T-helper 17 cell (primary cell): ENCODE measurements at regions not wholly inside any gene's neighbourhood (a gene's known extent, or its start where the extent isn't known, plus 50 kb on each side); places are given as distances from the start of the nearest gene placed in this dataset.

ENCODE experiments used
- ATAC-seq: fragments of 150-1000 bp; cut with Tn5 transposase; 2 replicates; pipeline ENCODE4 v1.10.0; 2021; ENCODE audit warnings: mild to moderate bottlenecking, moderate library complexity
- DNase-seq, 3 donors: peaks; one replicate each; pipeline versions ENCODE4 v3.0.0 to v3.0.0-alpha.2; 2020 to 2021
- H3K9me3 ChIP-seq: one replicate; pipeline ENCODE4 v1.7.0; 2013; ENCODE audit warnings: low read length, mild to moderate bottlenecking; ENCODE audit not compliant: control insufficient read depth, poor library complexity, severe bottlenecking
- H3K27ac Mint-ChIP-seq: one replicate; pipeline ENCODE4 v1.8.0; 2022; ENCODE audit warnings: mild to moderate bottlenecking, moderate library complexity, mixed read lengths
- H3K27me3 Mint-ChIP-seq: one replicate; pipeline ENCODE4 v1.8.0; 2022; ENCODE audit warnings: mixed read lengths
- H3K36me3 Mint-ChIP-seq: one replicate; pipeline ENCODE4 v1.8.0; 2022; ENCODE audit warnings: low read depth, mixed read lengths
- H3K4me1 Mint-ChIP-seq: one replicate; pipeline ENCODE4 v1.8.0; 2022; ENCODE audit warnings: mild to moderate bottlenecking, mixed read lengths
- H3K4me3 Mint-ChIP-seq: one replicate; pipeline ENCODE4 v1.8.0; 2022; ENCODE audit warnings: mild to moderate bottlenecking, moderate library complexity, mixed read lengths

- Mint-ChIP-seq H3K27ac (no peak overlapping the region), H3K4me3 (no peak overlapping the region), H3K4me1 (no peaks in the 10 kb centered on the region), H3K27me3 (no peaks in the 10 kb centered on the region), H3K36me3 (no peaks in the 10 kb centered on the region)
- DNase-seq (no peak), ATAC-seq (no peak)
- H3K9me3 ChIP-seq = no peaks in the 10 kb centered on the region
Measured at GRCh38 chr7:86013662-86014061, 630.0 kb upstream of the GRM3 start.

GRCh38 chr7:86012971-86013370 lies 630.7 kb upstream of the GRM3 start:
- H3K9me3 ChIP-seq = no peaks in the 10 kb centered on the region
- Mint-ChIP-seq H3K4me1 (no peaks in the 10 kb centered on the region), H3K27me3 (no peaks in the 10 kb centered on the region), H3K27ac (no peak overlapping the region), H3K36me3 (no peaks in the 10 kb centered on the region), H3K4me3 (no peak overlapping the region)
- no peak for DNase-seq
- ATAC-seq = no peak

DNA sequence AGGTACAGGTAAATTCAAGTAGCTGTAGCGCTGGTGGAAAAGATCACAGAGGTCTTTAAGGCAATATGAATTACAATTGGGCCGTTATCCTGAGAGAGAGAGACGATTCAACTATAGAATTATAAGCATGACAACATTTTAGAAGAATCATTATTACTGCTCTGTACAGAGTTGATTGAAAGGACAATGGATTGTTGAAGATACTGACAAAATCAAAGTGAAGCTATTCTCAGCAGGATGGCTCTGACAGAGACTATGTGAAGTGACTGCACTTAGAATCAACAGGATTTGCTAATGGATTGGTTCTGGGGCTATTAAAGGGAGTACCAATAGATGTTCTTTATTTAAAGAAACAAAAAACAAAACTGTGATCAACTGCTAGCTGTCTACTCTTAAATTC lies 634.8 kb upstream of the GRM3 start:
- H3K27me3 Mint-ChIP-seq = no peaks in the 10 kb centered on the region
- no peak overlapping the region for H3K27ac Mint-ChIP-seq
- no peak for ATAC-seq
- no peak overlapping the region for H3K4me3 Mint-ChIP-seq
- no peaks in the 10 kb centered on the region for H3K36me3 Mint-ChIP-seq
- no peak for DNase-seq
- H3K9me3 ChIP-seq = no peaks in the 10 kb centered on the region
- no peaks in the 10 kb centered on the region for H3K4me1 Mint-ChIP-seq

DNA sequence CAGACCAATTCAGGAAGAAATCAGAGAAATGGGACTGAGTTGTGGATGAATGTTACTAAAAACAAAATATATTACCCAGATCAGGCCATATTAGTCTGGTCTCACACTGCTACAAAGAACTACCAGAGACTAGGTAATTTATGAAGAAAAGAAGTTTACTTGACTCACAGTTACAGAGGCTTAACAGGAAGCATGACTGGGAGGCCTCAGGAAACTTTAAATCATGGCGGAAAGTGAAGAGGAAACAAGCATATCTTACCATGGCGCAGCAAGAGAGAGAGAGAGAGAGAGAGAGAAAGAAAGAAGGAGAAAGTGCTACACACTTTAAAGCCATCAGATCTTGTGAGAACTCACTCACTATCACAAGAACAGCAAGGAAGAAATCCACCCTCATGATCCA lies 636.8 kb upstream of the GRM3 start:
- Mint-ChIP-seq H3K36me3 (no peaks in the 10 kb centered on the region), H3K27me3 (no peaks in the 10 kb centered on the region), H3K4me1 (no peaks in the 10 kb centered on the region), H3K27ac (no peak overlapping the region), H3K4me3 (no peak overlapping the region)
- ATAC-seq = no peak
- H3K9me3 ChIP-seq = no peaks in the 10 kb centered on the region
- no peak for DNase-seq

DNA sequence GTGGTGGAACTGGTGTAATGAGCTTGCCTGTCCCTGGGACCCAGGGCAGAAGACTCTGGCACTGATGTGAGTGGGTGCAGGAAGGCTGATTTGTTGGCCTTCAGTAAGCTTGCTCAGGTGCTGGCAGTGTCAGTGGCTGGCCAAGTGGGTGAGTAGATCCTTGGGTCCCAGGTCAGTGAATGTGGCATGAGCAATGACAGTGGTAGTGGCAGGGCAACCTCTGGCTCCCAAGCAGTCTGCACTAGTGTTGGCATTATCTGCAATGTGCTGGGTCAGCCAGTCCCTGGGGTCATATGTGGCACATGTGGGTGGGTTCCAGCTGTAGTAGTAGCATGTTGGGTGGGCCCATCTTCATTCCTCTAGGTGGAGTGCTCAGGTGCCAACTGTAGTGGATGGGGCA lies 640.9 kb upstream of the GRM3 start:
- Mint-ChIP-seq H3K27me3 (no peaks in the 10 kb centered on the region), H3K4me3 (no peak overlapping the region), H3K27ac (no peak overlapping the region), H3K36me3 (no peaks in the 10 kb centered on the region), H3K4me1 (no peaks in the 10 kb centered on the region)
- no peak for DNase-seq
- no peaks in the 10 kb centered on the region for H3K9me3 ChIP-seq
- ATAC-seq = no peak

DNA sequence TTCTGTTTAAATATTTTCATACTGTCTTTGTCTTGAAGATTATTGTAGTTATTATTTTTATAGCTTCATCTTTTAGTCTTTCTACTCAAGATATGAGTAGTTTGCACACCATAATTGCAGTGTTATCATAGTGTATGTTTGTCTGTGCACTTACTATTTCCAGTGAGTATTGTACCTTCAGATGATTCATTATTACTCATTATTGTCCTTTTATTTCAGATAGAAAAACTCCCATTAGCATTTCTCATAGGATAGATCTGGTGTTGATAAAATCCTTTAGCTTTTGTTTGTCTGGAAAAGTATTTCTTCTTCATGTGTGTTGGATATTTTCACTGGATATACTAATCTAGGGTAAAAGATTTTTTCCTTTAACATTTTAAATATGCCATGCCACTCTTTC lies 646.2 kb upstream of the GRM3 start:
- ATAC-seq = no peak
- H3K4me1 Mint-ChIP-seq = no peaks in the 10 kb centered on the region
- H3K9me3 ChIP-seq = no peaks in the 10 kb centered on the region
- no peaks in the 10 kb centered on the region for H3K36me3 Mint-ChIP-seq
- no peak for DNase-seq
- no peaks in the 10 kb centered on the region for H3K27me3 Mint-ChIP-seq
- H3K27ac Mint-ChIP-seq = no peak overlapping the region
- no peak overlapping the region for H3K4me3 Mint-ChIP-seq

GRCh38 chr7:85995101-85995500 lies 648.6 kb upstream of the GRM3 start:
- H3K9me3 ChIP-seq = no peaks in the 10 kb centered on the region

DNA sequence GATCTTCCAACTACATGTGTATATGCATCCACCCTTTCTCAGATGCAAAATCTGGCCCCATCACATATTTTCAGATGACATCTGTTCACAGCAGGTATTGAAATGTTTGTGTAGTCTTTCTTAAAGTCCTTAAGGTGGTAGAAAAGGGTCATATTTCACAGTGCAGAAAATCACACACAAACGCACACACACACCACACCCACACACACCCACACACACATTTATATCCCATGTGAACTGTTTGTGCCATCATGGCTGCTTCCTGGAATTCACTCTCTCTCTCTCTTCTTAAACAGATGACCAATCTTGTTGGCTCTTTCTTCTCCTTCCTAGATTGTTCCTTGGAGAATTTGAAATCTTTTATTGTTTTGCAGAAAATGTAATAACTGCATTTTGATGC lies 663.0 kb upstream of the GRM3 start:
- H3K36me3 Mint-ChIP-seq = no peaks in the 10 kb centered on the region
- DNase-seq (no peak), ATAC-seq (no peak)
- no peak overlapping the region for H3K4me3 Mint-ChIP-seq
- H3K27me3 Mint-ChIP-seq = no peaks in the 10 kb centered on the region
- H3K27ac Mint-ChIP-seq = no peak overlapping the region
- peaks cover 2% of the 10 kb centered on the region for H3K9me3 ChIP-seq
- H3K4me1 Mint-ChIP-seq = no peaks in the 10 kb centered on the region

More at GRCh38 chr7:85995101-85995500, 648.6 kb upstream of the GRM3 start:
- H3K27ac Mint-ChIP-seq = no peak overlapping the region
- DNase-seq (no peak), ATAC-seq (no peak)
- H3K4me1 Mint-ChIP-seq = no peaks in the 10 kb centered on the region
- no peak overlapping the region for H3K4me3 Mint-ChIP-seq
- H3K36me3 Mint-ChIP-seq = no peaks in the 10 kb centered on the region
- H3K27me3 Mint-ChIP-seq = no peaks in the 10 kb centered on the region

GRCh38 chr7:85974176-85974575 lies 669.5 kb upstream of the GRM3 start:
- no peak for DNase-seq
- no peak for ATAC-seq
- Mint-ChIP-seq H3K27me3 (no peaks in the 10 kb centered on the region), H3K4me3 (no peak overlapping the region), H3K27ac (no peak overlapping the region), H3K4me1 (no peaks in the 10 kb centered on the region), H3K36me3 (no peaks in the 10 kb centered on the region)
- H3K9me3 ChIP-seq = no peaks in the 10 kb centered on the region

DNA sequence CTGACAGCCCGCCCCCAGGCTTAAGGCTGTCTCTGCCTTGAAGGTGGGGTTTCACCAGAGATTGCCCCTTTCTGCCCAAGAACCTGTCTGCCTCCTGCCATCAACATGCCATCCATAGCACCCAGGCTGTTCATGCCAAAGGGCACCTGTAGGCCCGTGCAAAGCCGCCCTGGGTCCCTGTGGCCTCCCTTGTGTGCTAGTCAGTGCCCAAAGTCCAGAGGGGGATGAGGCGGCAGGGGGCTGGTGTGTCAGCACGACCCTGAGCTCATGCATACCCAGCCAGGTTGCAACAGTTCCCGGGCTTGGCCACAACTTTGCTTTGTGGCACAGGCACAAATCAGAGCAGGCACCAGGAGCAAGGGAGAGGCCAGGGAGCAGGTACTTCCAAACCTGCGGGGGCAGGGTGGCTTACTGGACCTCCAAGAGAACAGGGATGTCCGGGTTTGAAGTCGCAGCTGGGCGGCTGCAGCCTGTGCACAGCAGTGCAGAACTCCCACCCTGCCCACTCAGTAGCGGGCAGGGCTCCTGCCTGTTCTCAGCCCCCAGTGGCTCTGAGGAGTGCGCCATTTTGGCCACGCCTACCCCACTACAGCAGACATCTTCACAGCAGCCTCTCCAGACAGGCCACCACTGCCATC lies 671.1 kb upstream of the GRM3 start:
- no peaks in the 10 kb centered on the region for H3K27me3 Mint-ChIP-seq
- DNase-seq = no peak
- H3K9me3 ChIP-seq = no peaks in the 10 kb centered on the region
- no peak overlapping the region for H3K4me3 Mint-ChIP-seq
- H3K4me1 Mint-ChIP-seq = no peaks in the 10 kb centered on the region
- H3K27ac Mint-ChIP-seq = no peak overlapping the region
- H3K36me3 Mint-ChIP-seq = no peaks in the 10 kb centered on the region
- no peak for ATAC-seq

- ATAC-seq (no peak), DNase-seq (no peak)
- Mint-ChIP-seq H3K36me3 (no peaks in the 10 kb centered on the region), H3K27me3 (no peaks in the 10 kb centered on the region), H3K4me1 (no peaks in the 10 kb centered on the region), H3K27ac (no peak overlapping the region), H3K4me3 (no peak overlapping the region)
- peaks cover 3% of the 10 kb centered on the region for H3K9me3 ChIP-seq
Measured at GRCh38 chr7:85954961-85955360, 688.7 kb upstream of the GRM3 start.

DNA sequence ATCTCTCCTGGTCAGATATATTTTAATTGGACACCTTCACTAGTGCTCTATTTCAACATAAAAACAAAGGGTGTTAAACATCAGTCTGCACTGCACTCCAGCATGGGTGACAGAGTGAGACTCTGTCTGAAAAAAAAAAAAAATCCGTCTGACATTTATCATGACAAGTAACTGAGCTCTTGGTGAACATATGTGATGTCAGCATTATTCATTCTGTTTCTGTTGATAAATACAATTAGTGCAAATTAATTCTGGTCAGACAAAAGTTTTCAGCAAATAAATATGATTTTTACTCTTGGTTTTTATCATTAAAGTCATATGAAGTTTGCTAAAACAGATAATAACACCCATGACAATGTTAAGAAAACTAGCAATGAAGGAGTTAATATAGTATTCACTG lies 692.8 kb upstream of the GRM3 start:
- Mint-ChIP-seq H3K27me3 (no peaks in the 10 kb centered on the region), H3K36me3 (no peaks in the 10 kb centered on the region), H3K4me3 (no peak overlapping the region), H3K27ac (no peak overlapping the region), H3K4me1 (no peaks in the 10 kb centered on the region)
- ATAC-seq (no peak), DNase-seq (no peak)
- no peaks in the 10 kb centered on the region for H3K9me3 ChIP-seq

- H3K9me3 ChIP-seq = no peaks in the 10 kb centered on the region
- DNase-seq = no peak
- H3K4me1 Mint-ChIP-seq = no peaks in the 10 kb centered on the region
- H3K27ac Mint-ChIP-seq = no peak overlapping the region
- H3K36me3 Mint-ChIP-seq = no peaks in the 10 kb centered on the region
- ATAC-seq = no peak
- H3K4me3 Mint-ChIP-seq = no peak overlapping the region
- no peaks in the 10 kb centered on the region for H3K27me3 Mint-ChIP-seq
Measured at GRCh38 chr7:85950418-85950817, 693.3 kb upstream of the GRM3 start.

- no peaks in the 10 kb centered on the region for H3K36me3 Mint-ChIP-seq
- no peak overlapping the region for H3K4me3 Mint-ChIP-seq
- H3K27me3 Mint-ChIP-seq = no peaks in the 10 kb centered on the region
- no peak for ATAC-seq
- DNase-seq = no peak
- H3K27ac Mint-ChIP-seq = no peak overlapping the region
- H3K4me1 Mint-ChIP-seq = no peaks in the 10 kb centered on the region
- H3K9me3 ChIP-seq = no peaks in the 10 kb centered on the region
Measured at GRCh38 chr7:85947767-85948166, 695.9 kb upstream of the GRM3 start.
